Type B pancreatic cell (in vitro differentiated cells): ENCODE measurements at regions not wholly inside any gene's neighbourhood (a gene's known extent, or its start where the extent isn't known, plus 50 kb on each side); places are given as distances from the start of the nearest gene placed in this dataset.
A peak's percentile ranks its signal among the peaks of the same experiment; 100 is the strongest.

Experiments used
- DNase-seq: peaks from one replicate; pipeline ENCODE4 v3.0.0; 2021; ENCODE audit warnings: mixed read lengths; ENCODE audit not compliant: unreplicated experiment; ENCODE audit errors: extremely low spot score
- H3K27ac Mint-ChIP-seq: 2 replicates; pipeline ENCODE4 v1.8.0; 2021; ENCODE audit warnings: mild to moderate bottlenecking, mixed read lengths
- H3K27me3 Mint-ChIP-seq: 2 replicates; pipeline ENCODE4 v1.8.0; 2021; ENCODE audit warnings: mixed read lengths
- H3K36me3 Mint-ChIP-seq: 2 replicates; pipeline ENCODE4 v1.8.0; 2021; ENCODE audit warnings: mixed read lengths
- H3K4me1 Mint-ChIP-seq: one replicate; pipeline ENCODE4 v1.8.0; 2021; ENCODE audit warnings: mixed read lengths; ENCODE audit not compliant: unreplicated experiment
- H3K4me3 Mint-ChIP-seq: 2 replicates; pipeline ENCODE4 v1.8.0; 2021; ENCODE audit warnings: mild to moderate bottlenecking, mixed read lengths
- H3K9me3 Mint-ChIP-seq: 2 replicates; pipeline ENCODE4 v1.8.0; 2021; ENCODE audit warnings: mixed read lengths
- TF ChIP-seq, protein P1 (sequence below): fragments of 200-600 bp; sonication (generic); conservative IDR thresholded peaks from 2 replicates; pipeline ENCODE4 v1.5.0; 2021; ENCODE audit warnings: antibody characterized with exemption, mild to moderate bottlenecking

DNA sequence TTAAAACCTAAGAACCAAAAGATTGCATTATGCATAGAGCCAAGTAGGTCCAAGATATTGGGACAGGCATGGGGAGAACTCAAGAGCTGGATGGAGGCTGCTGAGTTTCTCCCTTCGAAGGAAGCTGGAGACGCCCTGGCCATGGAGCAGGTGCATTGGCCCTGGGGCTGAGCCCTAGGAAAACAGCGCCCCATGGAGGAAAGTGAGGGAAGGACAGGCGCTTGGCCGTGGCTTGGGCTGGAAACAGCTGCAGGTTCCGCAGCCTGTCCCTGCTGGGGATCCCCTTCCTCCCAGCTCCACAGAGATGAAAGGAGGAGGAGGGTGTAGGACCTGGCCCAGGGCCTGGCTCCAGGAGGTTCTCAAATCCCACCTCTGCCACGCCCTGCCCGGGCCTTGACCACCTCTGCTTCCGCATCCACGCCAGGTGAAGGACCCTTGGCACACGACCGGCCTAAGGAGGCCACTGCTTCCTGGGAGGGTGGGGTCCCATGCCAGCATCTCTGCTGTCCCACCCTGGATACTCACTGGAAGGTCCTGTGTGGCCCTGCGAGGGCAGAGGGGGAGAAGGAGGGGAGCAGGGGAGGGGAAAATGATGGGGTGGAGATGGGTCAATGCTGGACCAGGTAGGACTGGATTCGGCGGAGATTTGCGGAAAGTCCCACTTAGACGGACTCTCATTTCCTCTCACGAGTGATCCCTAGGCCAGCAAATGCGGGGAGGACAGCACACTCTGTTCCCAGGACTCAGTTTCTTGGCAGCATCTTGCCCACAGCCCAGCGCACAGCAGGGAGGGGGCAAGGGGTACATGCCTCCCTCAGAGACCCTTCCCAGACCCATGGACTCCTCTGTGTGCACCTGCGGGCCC is 258.6 kb upstream of the TCERG1L start:
- DNase-seq = peak; percentile 63
- TF ChIP-seq, protein P1, sequence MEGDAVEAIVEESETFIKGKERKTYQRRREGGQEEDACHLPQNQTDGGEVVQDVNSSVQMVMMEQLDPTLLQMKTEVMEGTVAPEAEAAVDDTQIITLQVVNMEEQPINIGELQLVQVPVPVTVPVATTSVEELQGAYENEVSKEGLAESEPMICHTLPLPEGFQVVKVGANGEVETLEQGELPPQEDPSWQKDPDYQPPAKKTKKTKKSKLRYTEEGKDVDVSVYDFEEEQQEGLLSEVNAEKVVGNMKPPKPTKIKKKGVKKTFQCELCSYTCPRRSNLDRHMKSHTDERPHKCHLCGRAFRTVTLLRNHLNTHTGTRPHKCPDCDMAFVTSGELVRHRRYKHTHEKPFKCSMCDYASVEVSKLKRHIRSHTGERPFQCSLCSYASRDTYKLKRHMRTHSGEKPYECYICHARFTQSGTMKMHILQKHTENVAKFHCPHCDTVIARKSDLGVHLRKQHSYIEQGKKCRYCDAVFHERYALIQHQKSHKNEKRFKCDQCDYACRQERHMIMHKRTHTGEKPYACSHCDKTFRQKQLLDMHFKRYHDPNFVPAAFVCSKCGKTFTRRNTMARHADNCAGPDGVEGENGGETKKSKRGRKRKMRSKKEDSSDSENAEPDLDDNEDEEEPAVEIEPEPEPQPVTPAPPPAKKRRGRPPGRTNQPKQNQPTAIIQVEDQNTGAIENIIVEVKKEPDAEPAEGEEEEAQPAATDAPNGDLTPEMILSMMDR = peak; percentile 54
- Mint-ChIP-seq H3K9me3 (no peaks in the 10 kb centered on the region), H3K27ac (no peak overlapping the region), H3K4me1 (no peaks in the 10 kb centered on the region), H3K27me3 (peaks cover 15% of the 10 kb centered on the region), H3K4me3 (no peak overlapping the region), H3K36me3 (no peaks in the 10 kb centered on the region)

DNA sequence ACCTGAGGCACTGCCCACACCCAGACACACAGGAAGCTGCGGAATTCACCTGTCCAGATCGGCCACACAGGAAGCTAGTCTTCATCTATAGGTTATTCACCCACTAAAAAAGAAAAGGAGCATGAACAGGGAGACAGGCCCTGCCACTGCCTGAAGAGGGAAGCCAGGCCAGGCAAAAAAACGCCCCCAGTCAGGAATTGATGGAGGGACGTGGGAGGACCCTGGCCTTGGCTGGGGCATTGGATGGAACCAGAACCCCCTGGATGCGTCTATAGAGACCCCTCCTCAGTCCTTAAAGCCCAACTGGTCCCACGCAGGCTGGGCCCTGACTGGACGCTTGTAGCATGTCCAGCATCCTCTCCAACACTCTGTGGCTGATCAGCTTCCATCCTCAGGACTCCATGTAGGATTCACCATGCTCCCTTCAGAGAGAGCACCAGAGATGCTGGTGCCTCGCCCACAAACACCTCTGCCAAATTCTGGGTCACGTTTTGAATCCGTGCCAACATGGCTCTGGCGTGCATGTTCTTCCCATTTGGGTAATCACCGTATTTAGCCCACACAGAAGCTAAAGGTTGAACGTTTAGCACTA is 259.3 kb upstream of the TCERG1L start:
- TF ChIP-seq, protein P1 = no peak
- H3K4me1 Mint-ChIP-seq = no peaks in the 10 kb centered on the region
- H3K27me3 Mint-ChIP-seq = peaks cover 15% of the 10 kb centered on the region
- DNase-seq = peak; percentile 42
- H3K4me3 Mint-ChIP-seq = no peak overlapping the region
- H3K36me3 Mint-ChIP-seq = no peaks in the 10 kb centered on the region
- no peaks in the 10 kb centered on the region for H3K9me3 Mint-ChIP-seq
- no peak overlapping the region for H3K27ac Mint-ChIP-seq

DNA sequence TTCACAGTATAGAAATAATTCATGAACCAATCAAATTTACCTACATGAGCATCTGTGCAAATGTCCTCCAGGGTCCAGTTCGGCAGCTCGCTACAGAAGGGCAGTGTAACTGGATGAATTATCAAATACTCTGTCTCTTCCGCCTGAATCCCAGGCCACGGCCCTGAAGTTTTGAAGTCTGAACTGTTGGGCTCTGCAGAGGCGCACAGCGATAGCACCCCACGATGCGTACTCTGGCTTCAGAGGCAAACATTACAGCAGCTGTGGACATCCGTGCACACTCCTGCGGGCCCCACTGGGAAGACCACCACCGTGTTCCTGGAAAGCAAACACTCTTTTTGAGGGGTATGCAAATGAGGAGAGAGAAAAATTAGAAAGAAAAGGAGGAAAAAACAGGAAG is 259.8 kb upstream of the TCERG1L start:
- no peak overlapping the region for H3K4me3 Mint-ChIP-seq
- peaks cover 13% of the 10 kb centered on the region for H3K27me3 Mint-ChIP-seq
- no peak overlapping the region for H3K27ac Mint-ChIP-seq
- peak; percentile 42 for DNase-seq
- no peaks in the 10 kb centered on the region for H3K36me3 Mint-ChIP-seq
- no peaks in the 10 kb centered on the region for H3K4me1 Mint-ChIP-seq
- no peaks in the 10 kb centered on the region for H3K9me3 Mint-ChIP-seq
- TF ChIP-seq, protein P1 = no peak

DNA sequence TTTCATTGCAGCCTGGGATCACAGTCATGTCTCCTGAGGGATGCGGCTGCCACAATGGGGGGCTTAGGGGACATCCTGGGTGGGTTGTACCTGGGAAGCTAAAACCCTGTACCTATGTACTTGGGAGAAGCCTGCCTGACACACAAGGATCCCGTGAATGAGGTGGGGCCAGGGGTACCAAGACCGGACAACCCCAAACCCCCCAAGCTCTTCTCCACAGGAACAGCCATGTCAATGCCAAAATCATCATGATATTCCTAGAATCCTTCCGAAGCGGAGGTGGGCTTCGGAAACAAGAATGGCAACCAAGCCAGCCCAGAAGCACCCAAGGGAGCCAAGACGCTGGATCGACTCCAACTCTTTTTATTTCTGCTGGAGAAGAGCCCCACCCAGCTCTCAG is 260.3 kb upstream of the TCERG1L start:
- H3K9me3 Mint-ChIP-seq = no peaks in the 10 kb centered on the region
- no peak overlapping the region for H3K27ac Mint-ChIP-seq
- peak; percentile 18 for DNase-seq
- no peak overlapping the region for H3K4me3 Mint-ChIP-seq
- TF ChIP-seq, protein P1 = no peak
- peaks cover 9% of the 10 kb centered on the region for H3K27me3 Mint-ChIP-seq
- H3K4me1 Mint-ChIP-seq = no peaks in the 10 kb centered on the region
- H3K36me3 Mint-ChIP-seq = no peaks in the 10 kb centered on the region

DNA sequence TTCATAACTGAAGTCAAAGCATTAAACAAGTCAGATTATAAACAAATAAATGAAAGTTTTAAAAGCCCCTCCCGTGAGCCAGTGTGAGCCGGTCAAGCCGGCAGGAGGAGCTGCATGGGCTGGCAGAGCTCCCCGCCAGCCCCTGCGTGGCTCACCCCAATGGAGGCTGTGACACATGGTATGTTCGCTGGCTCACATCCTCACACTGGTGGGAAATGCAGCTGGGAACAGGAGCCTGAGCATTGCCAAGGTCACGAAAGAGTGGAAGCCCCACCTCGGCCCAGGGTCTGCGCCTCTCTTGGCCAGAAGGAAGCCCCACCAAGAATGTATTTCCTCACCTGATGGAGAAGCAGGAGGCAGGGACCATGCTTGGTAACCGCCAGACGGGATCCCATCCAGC is 261.7 kb upstream of the TCERG1L start:
- no peaks in the 10 kb centered on the region for H3K9me3 Mint-ChIP-seq
- H3K36me3 Mint-ChIP-seq = no peaks in the 10 kb centered on the region
- TF ChIP-seq, protein P1 = no peak
- no peak overlapping the region for H3K27ac Mint-ChIP-seq
- DNase-seq = peak; percentile 36
- peaks cover under 1% of the 10 kb centered on the region for H3K27me3 Mint-ChIP-seq
- H3K4me3 Mint-ChIP-seq = no peak overlapping the region
- no peaks in the 10 kb centered on the region for H3K4me1 Mint-ChIP-seq
